ENCODE measurements at regions not wholly inside any gene's neighbourhood (a gene's known extent, or its start where the extent isn't known, plus 50 kb on each side); places are given as distances from the start of the nearest gene placed in this dataset.
A peak's percentile ranks its signal among the peaks of the same experiment; 100 is the strongest.

DNA sequence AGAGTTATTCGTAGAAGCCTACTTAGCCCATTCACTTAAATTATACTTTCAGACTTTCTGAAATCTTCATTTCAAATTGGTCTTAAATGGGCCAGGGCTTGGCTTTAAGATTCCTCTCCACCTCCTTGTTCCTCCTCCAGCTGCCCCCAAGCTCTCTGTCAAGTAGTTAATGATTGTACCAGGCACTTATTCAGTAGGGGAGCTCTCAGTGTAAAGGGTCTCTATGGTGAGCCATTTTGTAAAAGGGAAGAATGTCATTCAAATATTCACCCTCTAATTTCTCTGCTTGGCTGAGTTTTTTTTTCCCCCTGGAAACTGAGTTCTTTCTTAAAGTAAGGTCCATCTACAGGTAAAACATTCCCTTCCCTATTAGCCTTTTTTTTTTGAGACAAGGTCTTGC, 96.6 kb downstream of the SUDS3 start:
- TF ChIP-seq EZH2 (IDR thresholded peaks at IDR 0.05; ENCODE audit: borderline replicate concordance, insufficient read depth, low read length, poor library complexity, severe bottlenecking) (no peak), EP300 (conservative IDR thresholded peaks at IDR 0.05; ENCODE audit: poor library complexity, severe bottlenecking) (no peak), TAF1 (IDR thresholded peaks at IDR 0.05; ENCODE audit: low read depth) (no peak), MXI1 (conservative IDR thresholded peaks at IDR 0.05; ENCODE audit: poor library complexity, severe bottlenecking) (no peak), SMC3 (conservative IDR thresholded peaks at IDR 0.05; ENCODE audit: poor library complexity) (no peak), RAD21 (conservative IDR thresholded peaks at IDR 0.05) (no peak), POLR2AphosphoS5 (IDR thresholded peaks at IDR 0.05) (peak; percentile 27)
- TF ChIP-seq, protein P1, sequence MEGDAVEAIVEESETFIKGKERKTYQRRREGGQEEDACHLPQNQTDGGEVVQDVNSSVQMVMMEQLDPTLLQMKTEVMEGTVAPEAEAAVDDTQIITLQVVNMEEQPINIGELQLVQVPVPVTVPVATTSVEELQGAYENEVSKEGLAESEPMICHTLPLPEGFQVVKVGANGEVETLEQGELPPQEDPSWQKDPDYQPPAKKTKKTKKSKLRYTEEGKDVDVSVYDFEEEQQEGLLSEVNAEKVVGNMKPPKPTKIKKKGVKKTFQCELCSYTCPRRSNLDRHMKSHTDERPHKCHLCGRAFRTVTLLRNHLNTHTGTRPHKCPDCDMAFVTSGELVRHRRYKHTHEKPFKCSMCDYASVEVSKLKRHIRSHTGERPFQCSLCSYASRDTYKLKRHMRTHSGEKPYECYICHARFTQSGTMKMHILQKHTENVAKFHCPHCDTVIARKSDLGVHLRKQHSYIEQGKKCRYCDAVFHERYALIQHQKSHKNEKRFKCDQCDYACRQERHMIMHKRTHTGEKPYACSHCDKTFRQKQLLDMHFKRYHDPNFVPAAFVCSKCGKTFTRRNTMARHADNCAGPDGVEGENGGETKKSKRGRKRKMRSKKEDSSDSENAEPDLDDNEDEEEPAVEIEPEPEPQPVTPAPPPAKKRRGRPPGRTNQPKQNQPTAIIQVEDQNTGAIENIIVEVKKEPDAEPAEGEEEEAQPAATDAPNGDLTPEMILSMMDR (IDR thresholded peaks at IDR 0.05; ENCODE audit: poor library complexity, severe bottlenecking) = no peak
- TF ChIP-seq, protein P2, sequence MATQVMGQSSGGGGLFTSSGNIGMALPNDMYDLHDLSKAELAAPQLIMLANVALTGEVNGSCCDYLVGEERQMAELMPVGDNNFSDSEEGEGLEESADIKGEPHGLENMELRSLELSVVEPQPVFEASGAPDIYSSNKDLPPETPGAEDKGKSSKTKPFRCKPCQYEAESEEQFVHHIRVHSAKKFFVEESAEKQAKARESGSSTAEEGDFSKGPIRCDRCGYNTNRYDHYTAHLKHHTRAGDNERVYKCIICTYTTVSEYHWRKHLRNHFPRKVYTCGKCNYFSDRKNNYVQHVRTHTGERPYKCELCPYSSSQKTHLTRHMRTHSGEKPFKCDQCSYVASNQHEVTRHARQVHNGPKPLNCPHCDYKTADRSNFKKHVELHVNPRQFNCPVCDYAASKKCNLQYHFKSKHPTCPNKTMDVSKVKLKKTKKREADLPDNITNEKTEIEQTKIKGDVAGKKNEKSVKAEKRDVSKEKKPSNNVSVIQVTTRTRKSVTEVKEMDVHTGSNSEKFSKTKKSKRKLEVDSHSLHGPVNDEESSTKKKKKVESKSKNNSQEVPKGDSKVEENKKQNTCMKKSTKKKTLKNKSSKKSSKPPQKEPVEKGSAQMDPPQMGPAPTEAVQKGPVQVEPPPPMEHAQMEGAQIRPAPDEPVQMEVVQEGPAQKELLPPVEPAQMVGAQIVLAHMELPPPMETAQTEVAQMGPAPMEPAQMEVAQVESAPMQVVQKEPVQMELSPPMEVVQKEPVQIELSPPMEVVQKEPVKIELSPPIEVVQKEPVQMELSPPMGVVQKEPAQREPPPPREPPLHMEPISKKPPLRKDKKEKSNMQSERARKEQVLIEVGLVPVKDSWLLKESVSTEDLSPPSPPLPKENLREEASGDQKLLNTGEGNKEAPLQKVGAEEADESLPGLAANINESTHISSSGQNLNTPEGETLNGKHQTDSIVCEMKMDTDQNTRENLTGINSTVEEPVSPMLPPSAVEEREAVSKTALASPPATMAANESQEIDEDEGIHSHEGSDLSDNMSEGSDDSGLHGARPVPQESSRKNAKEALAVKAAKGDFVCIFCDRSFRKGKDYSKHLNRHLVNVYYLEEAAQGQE (IDR thresholded peaks at IDR 0.05; ENCODE audit: borderline replicate concordance) = no peak
